Endothelial cell (in vitro differentiated cells): ENCODE measurements at regions not wholly inside any gene's neighbourhood (a gene's known extent, or its start where the extent isn't known, plus 50 kb on each side); places are given as distances from the start of the nearest gene placed in this dataset.

Experiments used
- DNase-seq: peaks from one replicate; pipeline ENCODE4 v3.0.0; 2021; ENCODE audit warnings: low spot score
- H3K27ac Mint-ChIP-seq: one replicate; pipeline ENCODE4 v1.8.0; 2021; ENCODE audit warnings: mixed read lengths, inconsistent platforms; ENCODE audit not compliant: unreplicated experiment
- H3K27me3 Mint-ChIP-seq: one replicate; pipeline ENCODE4 v1.8.0; 2021; ENCODE audit warnings: mild to moderate bottlenecking, moderate library complexity, mixed read lengths, inconsistent platforms; ENCODE audit not compliant: unreplicated experiment
- H3K36me3 Mint-ChIP-seq: one replicate; pipeline ENCODE4 v1.8.0; 2021; ENCODE audit warnings: mild to moderate bottlenecking, low read depth, mixed read lengths, inconsistent platforms; ENCODE audit not compliant: unreplicated experiment
- H3K4me1 Mint-ChIP-seq: one replicate; pipeline ENCODE4 v1.8.0; 2021; ENCODE audit warnings: mild to moderate bottlenecking, mixed read lengths, inconsistent platforms; ENCODE audit not compliant: unreplicated experiment
- H3K4me3 Mint-ChIP-seq: one replicate; pipeline ENCODE4 v1.8.0; 2021; ENCODE audit warnings: mild to moderate bottlenecking, mixed read lengths, inconsistent platforms; ENCODE audit not compliant: unreplicated experiment
- H3K9me3 Mint-ChIP-seq: one replicate; pipeline ENCODE4 v1.8.0; 2021; ENCODE audit warnings: mixed read lengths, inconsistent platforms; ENCODE audit not compliant: unreplicated experiment
- CTCF ChIP-seq: fragments of 200-600 bp; sonication (generic); IDR thresholded peaks from one replicate; pipeline ENCODE4 v1.5.0; 2021; ENCODE audit warnings: antibody characterized with exemption; ENCODE audit not compliant: unreplicated experiment

GRCh38 chr11:123291201-123291869 lies 96.3 kb upstream of the CLMP start:
- no peak overlapping the region for H3K27ac Mint-ChIP-seq
- H3K4me1 Mint-ChIP-seq, result no peaks in the 10 kb centered on the region
- H3K9me3 Mint-ChIP-seq, result no peaks in the 10 kb centered on the region
- H3K27me3 Mint-ChIP-seq, result no peaks in the 10 kb centered on the region
- no peak for TF ChIP-seq CTCF
- no peaks in the 10 kb centered on the region for H3K36me3 Mint-ChIP-seq
- no peak overlapping the region for H3K4me3 Mint-ChIP-seq
- DNase-seq, result no peak

GRCh38 chr11:123286761-123287160 lies 91.7 kb upstream of the CLMP start:
- Mint-ChIP-seq H3K4me3 (no peak overlapping the region), H3K36me3 (no peaks in the 10 kb centered on the region), H3K9me3 (no peaks in the 10 kb centered on the region), H3K4me1 (peaks cover 28% of the 10 kb centered on the region), H3K27me3 (peaks cover 1% of the 10 kb centered on the region), H3K27ac (no peak overlapping the region)
- DNase-seq, result no peak
- no peak for TF ChIP-seq CTCF

GRCh38 chr11:123286255-123286654 lies 91.2 kb upstream of the CLMP start:
- DNase-seq, result no peak
- no peaks in the 10 kb centered on the region for H3K36me3 Mint-ChIP-seq
- TF ChIP-seq CTCF, result no peak
- no peak overlapping the region for H3K4me3 Mint-ChIP-seq
- peaks cover 33% of the 10 kb centered on the region for H3K4me1 Mint-ChIP-seq
- H3K9me3 Mint-ChIP-seq, result no peaks in the 10 kb centered on the region
- H3K27me3 Mint-ChIP-seq, result peaks cover 1% of the 10 kb centered on the region
- no peak overlapping the region for H3K27ac Mint-ChIP-seq

- DNase-seq, result no peak
- peaks cover 41% of the 10 kb centered on the region for H3K4me1 Mint-ChIP-seq
- no peak overlapping the region for H3K27ac Mint-ChIP-seq
- TF ChIP-seq CTCF, result no peak
- H3K36me3 Mint-ChIP-seq, result no peaks in the 10 kb centered on the region
- no peaks in the 10 kb centered on the region for H3K9me3 Mint-ChIP-seq
- peaks cover 1% of the 10 kb centered on the region for H3K27me3 Mint-ChIP-seq
- H3K4me3 Mint-ChIP-seq, result no peak overlapping the region
These were observed 89.4 kb upstream of the CLMP start for GRCh38 chr11:123284454-123284853.

GRCh38 chr11:123282597-123282996 lies 87.5 kb upstream of the CLMP start:
- no peaks in the 10 kb centered on the region for H3K36me3 Mint-ChIP-seq
- TF ChIP-seq CTCF, result no peak

More at GRCh38 chr11:123282597-123282996, 87.5 kb upstream of the CLMP start:
- Mint-ChIP-seq H3K9me3 (no peaks in the 10 kb centered on the region), H3K27me3 (peaks cover 1% of the 10 kb centered on the region), H3K4me1 (peaks cover 43% of the 10 kb centered on the region), H3K4me3 (no peak overlapping the region), H3K27ac (no peak overlapping the region)
- DNase-seq, result no peak
